ENCODE measurements at regions not wholly inside any gene's neighbourhood (a gene's known extent, or its start where the extent isn't known, plus 50 kb on each side); places are given as distances from the start of the nearest gene placed in this dataset.

DNA sequence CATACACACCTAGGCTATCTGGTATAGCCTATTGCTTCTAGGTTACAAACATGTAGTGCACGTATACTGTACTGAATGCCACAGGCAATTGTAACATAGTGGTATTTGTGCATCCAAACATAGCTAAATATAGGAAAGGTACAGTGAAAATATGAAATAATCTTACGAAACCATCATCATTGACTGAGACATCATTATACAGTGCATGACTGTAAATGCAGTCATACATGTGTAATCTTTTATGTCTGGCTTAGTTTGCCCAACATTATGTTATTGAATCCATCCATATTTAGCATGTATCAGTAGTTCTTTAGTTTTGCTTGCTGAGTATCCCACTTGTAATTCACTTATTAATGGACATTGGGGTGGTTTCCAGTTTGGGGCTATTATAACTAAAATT lies 124.9 kb downstream of the CYLD start:
- DNase-seq, result no peak

DNA sequence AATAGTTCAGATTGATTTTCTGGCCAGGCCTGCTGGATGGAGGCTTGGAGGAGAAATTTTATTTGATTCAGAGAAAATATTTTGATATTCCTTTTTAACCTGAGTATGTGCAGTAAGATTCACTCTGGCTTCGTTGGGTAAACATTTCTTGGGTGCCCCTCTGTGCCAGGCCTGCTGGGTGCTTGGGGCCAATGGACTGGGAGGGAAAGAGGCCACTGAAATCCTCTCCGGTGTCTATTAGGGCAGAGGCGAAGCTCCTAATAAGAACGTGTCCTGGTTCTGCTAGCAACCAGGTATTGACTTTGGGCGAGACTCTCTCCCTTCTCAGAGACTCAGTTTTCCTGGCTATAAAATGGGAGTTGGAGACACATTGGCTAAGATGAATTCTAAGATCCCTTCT lies 122.5 kb downstream of the CYLD start:
- DNase-seq, result no peak

DNA sequence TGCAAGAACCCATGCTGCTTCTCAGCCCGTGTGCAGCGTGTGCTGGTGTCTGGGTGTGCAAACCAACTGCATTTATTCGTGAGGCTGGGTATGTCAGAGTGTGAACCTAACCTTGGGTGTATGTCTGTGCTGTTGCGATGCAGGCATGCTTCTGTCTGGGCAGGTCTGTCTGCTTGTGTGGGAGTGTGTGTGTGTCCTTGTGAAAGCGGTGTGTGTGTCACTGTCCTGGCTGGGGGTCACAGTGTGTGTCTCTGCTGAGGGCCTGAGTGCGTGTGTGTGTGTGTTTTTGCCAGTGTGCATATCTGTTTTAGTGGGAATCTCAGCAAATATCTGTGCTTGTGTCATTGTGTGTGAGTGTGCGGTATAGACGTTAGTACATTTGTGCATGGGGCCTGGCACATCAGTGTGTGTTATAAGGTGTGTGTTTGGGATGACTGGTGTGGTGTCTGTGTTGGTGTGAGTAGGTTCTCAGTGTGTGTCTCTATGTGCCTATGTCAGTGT lies 121.8 kb downstream of the CYLD start:
- no peak for DNase-seq

DNA sequence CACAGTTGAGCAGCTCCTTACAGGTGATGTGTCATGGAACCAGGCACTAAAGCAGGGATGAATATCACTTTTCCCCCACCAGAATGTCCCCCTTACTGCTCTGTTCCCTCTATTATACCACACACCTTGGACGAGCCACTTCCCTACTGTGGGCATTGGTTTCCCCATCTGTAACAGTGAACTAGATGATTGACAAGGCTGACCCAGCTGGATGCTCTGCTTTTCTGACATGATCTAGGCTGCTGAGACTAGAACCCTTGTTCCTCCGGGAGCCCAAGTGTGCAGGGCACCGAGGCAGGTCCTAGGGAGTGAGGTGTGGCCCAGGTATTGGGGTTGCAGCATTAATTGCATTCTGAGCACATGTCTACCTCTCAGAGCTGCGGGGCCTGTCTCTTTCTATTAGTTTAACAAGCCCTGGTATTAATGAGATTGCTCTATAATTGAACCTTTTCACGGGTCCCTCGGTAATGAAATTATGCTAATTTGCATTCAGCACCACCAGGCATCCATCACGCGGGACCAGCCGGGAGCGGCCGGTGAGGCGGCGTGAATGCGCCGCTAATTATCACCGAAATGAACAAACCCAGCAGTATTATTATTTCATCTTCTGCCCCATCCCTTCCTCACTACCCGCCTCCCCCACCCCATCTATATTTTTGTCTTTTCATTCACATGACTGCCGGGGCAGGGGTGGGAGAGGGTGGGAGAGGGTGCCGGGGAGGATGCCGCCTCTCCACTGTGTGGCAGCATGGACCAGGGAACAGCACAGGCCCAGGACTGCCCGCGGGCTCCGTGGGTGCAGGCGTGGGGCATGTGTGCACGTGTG lies 121.1 kb downstream of the CYLD start:
- DNase-seq, result no peak

DNA sequence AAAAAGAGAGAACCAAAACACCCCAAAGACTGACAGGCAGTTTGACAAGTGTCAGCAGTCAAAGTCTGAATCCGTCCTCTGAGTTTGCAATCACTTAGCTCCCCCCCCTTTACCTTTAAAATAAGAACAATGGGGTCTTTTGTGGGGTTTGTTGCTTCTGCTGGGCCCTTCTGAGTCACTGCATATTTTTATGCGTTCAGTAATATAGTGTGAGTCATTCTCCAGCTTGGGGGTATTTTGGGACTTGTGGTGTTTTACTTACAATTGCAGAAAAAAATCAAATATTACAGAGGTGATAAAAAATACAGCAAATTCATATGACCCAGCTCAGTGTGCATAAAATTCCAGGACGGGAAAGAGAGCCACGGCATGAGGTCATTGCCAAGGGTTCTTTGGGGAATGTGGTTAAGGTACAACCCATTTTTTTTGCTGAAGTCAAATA lies 120.1 kb downstream of the CYLD start:
- DNase-seq, result no peak

DNA sequence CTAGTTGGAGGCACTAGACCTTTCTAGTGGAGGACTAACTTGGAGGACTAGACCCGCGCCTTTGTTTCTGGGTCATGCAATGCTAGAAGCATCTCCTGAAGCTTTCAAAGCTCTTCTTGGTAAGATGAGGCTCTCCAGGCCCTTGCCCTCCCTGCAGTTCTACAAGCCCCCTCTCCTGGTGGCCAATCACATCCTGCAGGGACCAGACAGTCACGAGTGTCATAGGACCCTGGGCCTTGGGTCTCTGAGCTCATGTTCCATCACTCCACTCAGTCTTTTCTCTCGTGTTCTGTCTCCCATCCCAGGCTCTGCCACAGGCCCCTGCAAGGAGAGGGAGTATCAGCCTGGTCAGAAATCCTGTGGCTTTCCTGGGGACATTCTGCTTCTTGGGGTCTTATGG lies 119.6 kb downstream of the CYLD start:
- no peak for DNase-seq

DNA sequence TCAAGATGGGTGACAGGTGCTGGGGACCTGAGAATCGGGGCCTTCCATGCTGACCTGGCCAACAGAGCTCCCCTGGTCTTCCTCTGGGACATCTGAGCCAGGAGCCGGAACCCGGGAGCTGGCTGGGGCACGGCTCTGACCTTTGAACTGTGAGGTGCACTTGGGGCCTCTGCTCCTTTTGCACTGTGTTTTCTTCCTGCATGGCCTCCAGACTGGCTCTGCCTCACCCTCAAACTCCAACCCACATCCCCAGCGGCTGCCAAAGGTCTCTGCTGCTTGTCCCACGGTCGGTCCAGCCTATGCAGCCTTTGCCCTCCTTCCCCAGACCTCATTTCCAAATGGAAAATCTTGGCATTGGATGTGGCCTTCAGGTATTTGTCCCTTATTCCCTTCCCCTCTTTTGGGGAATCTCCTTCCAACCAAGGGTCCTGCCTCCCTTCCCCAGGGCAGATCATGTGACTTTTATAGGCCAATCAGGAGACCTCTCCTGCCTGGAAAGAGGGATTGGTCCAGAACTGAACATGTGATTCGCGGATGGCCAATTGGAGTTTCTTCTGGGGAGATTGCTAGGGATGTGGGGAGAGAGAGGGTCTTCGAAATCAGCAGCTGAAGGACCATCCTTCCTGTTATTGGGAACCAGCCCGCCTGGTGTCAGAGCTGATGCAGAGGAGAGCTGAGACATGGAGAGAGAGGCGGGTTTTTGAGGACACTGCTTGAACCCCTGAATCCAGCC lies 117.9 kb downstream of the CYLD start:
- DNase-seq, result no peak

DNA sequence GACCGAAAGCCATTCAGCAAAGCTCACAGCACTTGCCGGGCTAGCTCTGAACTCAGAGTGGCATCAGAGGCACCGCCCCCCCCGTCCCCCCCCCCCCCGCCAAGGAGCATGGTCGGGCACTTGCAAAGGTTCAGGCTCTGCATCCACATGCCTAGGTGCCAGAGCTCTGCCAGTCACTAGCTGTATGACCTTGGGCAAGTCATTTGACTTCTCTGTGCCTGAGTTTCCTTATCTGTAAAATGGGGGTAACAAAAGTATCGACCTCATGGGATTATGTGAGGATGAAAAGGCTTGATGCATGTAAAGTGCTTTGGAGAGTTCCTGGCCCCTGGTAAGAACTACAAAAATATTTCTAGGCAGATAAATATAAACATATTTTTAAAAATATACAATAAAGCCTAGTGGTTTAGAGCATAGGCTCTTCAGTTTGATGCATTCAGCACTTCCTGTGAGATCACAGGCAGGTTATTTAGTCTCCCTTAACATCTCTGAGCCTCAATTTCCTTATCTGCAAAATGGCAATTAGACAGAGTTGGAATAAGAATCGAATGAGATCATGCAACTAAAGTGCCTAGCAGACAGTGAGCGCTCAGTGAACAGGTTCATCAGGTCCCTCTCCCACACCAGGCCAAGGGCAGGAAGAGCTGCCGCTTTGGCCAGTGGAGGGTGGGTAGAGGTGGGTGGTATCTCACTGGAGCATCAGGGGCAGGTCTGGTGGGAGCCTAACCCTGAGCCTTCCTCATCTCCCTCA lies 117.2 kb downstream of the CYLD start:
- DNase-seq, result no peak

DNA sequence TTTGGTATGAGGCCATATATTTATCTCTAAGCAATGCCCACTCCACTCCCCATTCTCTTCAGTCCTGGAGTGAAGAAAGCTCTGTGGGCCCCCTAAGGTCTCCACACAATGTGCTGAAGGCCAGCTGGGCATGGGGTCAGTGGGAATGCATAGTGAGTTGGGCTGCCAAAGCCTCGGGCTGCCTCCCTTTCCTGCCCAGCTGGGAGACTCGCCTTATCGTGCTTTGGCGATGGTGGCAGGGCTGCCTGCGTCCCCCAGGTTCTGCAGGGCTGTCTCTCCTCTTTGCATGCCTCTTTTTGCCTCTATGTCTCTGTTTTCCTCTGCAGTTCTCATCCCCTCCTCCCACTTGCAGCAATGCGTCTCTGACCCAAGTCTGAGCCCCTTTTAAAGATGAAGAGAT lies 116.5 kb downstream of the CYLD start:
- no peak for DNase-seq

DNA sequence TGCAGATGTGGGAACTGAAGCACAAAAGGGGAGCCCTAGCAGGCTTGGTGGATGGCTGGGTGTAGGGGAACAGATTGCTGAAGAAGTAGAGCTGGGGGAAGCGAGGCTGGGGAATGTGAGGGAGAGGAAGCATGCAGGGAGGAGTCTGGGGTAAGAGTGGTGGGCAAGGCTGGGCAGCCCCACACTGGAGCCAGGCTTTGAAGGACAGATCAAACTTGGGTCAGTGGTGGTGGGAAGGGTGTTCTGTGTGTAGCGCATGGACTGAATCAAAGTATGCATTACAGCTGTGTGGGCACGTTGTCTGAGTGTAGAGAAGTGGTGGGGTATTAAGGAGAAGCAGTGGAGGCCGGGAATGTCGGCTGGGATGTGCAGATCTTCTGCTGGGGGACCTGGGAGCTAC lies 116.0 kb downstream of the CYLD start:
- DNase-seq, result no peak

DNA sequence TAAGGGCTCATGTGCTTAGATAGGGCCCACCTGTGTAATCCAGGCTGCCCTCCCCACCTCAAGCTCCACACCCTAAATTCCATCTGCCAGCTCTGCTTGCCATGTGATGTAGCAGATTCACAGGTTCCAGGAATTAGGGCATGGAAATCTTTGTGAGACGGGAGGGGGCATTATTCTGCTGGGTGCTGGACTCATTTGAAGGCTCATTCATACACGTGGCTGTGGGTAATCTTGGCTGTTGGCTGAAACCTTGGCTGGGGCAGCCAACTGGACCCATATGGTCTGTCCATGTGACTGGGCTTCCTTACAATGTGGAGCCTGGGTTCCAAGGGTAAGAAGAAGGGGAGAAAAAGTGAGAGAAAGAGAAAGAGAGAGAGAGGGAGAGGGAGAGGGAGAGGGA lies 115.1 kb downstream of the CYLD start:
- DNase-seq, result no peak

DNA sequence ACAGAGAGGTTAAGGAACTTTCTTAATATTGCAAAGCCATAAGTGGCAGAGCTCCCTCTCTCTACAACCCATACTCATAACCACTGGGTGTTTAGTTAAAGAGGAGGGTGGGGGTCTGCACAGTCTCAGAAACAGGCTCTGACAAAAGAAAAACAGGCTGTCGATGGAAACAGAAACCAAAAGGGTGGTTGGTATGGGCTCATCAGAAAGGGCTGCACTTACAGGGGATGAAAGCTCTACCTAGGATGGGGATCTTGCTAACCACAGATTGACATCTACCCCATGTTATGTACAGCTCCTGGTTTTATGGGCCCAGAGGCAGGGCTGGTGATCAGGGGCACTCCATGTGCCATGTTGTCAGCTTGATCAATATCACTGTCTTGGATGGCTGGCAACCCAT lies 111.4 kb downstream of the CYLD start:
- no peak for DNase-seq

Data from activated CD4-positive, alpha-beta T cell treated with anti-CD3 and anti-CD28 coated beads for 48 hours (primary cell).